ENCODE measurements at regions not wholly inside any gene's neighbourhood (a gene's known extent, or its start where the extent isn't known, plus 50 kb on each side); places are given as distances from the start of the nearest gene placed in this dataset.
"Not testable (repeated sequence)": the region's sequence is repeated elsewhere in the genome, so short reads cannot be mapped to it uniquely, and the experiment has no call there.

DNA sequence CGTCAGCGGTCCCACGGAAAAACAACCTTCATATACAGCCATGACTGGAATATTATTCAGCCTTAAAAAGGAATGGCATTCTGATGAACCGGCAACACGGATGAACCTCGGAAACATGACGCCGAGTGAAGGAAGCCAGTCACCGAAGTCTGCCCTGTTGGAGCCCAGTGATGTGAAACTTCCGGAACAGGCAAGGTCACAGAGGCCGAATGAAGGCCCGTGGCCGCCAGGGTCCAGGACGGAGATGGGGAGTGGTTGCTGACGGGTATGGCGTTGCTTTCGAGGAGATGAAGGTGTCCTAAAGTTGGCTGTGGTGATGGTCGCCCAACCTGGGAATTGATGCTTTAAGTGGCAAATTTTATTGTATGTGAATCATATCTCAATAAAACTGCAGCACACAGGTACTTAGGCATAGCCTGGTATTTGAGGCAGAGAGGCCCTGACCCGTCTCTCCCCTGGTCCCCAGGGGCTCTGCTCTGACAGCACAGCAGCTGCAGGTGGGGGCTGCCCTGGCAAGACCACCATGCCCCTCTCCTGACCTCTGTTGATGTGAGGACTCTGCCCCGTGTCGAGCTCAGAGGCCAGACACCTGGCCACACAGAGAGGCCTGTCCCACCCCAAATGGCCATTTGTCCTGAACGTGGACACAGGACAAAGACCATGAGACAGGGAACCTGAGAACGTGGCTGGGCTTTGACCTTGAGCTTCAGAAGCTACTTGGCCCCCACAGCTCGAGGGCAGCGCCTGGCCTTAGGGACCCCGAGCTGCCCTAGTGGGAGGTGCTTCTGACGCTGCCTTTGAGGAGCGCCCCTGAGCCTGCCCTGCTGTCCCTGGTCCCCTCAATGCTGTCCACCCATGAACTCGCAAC is 1090.8 kb downstream of the BRD1 start:
- DNase-seq (ENCODE audit: low spot score): no peak

DNA sequence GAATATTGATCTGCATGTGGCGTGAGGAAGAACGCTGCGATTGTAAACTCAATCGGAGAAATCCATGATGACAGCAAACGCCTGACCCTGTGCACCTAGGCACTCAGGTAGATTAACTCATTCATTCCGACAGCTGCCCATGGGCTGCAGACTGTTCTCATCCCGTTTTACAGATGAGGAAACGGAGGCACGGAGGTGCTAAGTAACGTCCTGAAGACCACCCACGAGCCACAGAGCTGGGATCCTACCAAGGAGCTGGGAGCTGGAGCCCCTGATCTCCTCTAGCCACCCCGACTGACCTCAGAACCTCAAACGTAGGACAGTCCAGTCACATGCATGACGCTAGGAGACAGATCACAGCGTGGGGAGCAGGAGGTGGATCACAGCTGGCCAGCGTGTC is 1092.7 kb downstream of the BRD1 start:
- DNase-seq (ENCODE audit: low spot score): no peak

DNA sequence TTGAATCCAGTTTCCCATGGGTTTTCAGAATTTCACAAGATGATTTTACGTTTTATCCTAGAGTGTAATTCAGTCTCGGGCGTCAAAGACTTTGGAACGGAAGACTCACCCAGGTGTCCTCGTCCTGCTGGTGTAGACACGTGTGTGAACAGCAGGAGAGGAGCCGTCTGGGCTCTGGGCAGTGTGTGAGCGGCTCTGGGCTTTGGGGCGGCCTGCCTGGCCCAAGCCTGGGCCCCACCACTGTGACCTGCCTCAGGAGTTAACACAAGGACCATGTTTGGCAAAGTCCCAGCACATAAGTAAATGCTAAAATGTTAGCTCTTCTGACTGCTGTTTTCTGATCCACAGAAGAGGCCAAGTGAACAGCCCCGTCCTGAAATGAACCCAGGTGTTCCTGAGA is 1093.3 kb downstream of the BRD1 start:
- no peak for DNase-seq (ENCODE audit: low spot score)

DNA sequence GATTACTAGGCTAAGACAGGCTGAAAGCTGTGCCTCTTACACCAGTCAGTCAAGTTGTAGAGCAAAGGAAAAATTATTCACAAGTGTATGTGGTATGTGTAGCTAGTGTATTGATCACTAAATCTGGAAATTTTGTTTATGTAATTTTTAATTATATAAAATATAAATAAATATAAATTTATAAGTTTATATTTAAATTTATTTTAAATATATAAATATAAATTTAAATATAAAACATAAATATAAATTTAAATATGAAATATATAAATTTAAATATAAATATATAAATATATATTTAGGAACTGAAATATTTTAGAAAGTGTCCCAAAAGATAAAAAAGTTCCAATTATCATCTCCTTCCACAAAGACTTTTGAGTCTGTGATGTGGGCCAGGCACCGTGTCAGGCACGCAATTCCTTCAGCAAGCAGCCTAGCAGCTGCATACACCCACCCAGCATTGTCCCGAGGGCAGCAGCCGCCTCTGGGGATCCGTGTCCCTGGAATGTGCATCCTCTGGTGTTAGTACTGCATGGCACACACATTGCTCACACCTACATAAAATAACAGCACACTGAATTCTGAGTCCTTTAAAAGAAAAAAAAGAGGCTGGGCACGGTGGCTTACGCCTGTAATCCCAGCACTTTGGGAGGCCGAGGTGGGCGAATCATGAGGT is 1098.0 kb downstream of the BRD1 start:
- no peak for DNase-seq (ENCODE audit: low spot score)

DNA sequence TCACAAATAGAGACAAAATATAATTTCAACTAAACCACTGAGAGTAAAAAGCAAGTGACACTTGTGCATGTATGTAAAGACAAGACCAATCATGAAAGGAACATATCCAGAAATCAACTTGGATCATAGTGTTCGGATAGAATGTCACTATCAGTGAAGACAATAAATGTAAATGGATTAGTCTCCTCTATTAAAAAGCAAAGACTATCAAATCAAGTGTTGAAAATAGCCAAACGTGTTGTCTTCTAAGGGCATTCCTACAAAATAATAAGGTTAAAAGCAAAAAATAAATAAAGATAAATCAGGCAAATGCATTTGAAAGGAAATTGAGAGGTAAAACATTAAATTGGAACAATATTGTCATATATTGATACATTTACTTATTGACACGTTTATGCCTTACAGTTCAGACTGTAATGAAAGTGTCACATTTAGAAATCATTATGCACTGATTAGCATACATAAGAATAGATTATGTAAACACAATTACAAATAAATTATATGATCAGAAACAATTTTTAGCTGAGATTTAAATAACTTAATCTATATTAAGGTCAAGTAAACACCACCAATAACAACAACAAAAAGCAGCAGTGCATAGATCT is 1100.1 kb downstream of the BRD1 start:
- no peak for DNase-seq (ENCODE audit: low spot score)

DNA sequence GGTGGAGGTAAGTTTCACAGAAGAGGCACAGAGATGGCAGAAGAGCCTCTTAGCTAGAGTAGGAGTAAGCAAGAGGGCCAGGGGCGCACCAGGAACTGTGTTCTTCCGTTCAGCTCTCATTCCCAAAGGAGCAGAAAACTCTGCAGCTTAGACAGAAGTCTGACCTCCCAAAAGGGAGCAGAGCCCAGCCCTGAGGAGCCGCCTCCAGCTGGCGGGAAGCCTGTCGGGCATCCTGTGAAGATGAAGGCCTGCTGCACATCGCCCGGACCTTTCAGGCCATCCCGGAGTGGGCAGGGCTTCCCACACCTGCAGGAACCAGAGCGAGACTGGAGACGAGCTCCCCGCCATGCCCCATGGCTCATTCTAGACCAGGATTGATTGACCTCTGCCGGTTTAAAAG is 1102.8 kb downstream of the BRD1 start:
- DNase-seq (ENCODE audit: low spot score): no peak

DNA sequence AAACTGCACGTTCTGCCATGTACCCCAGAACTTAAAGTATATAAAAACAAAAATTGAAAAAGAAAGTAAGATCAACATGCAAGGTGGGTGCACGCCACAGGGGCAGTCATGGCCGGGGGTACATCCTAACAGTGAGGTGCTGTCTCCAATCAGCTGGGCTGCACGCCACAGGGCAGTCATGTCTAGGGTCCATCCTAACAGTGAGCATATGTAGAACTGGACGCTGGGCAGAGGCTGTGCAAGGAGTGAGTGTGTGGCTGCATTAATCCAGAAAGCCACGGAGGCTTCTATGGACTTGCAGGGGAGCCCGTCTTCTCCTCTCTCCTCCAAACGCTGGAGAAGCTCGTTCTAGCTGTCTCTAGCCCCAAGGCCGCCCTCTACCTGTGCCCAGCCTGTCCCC is 1105.0 kb downstream of the BRD1 start:
- DNase-seq (ENCODE audit: low spot score): no peak

DNA sequence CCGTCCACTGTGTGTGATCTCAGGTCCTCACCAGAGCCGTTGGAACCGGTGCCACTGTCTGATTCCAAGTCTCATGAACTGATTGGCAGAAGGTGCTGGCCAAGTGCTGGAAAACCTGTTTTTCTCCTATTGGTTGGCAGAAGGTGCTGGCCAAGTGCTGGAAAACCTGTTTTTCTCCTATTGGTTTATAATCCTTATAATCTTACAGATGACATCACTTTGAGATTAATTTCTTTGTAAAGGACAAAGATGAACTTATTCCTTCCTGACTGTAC is 1106.3 kb downstream of the BRD1 start:
- DNase-seq (ENCODE audit: low spot score): no peak

DNA sequence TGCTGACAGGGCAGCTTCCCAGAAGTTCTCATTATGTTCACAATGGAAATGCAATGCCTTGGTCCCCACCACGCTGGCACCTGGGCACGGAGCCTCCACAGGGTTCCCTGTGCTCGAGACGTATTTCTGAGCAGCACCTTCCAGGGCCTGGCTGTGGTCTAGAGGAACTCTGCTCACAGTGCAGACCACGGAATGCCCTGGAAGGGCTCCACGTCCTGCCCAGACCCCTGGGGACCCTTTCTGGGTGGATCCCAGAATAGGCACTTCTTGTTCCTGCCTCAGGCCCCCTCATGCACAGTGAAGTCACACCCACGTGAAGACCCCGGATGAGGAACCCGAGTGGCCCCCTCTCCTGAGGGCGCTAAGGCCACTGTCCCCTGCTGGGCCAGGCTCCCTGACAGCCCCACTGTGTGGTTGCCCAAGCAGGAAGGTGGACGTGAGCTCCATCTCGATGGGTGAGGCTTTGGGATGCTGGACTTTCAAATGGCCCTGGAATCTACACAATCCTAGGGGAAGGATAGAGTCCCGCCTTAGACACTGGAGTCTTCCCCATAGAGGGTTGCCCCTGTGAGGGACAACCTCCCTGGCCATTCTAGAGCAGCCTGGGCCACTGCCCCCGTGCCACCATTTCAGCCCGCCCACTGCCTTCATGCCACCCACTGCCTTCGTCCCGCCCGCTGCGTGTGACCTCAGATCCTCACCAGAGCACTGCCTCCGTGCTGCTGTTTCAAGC is 1106.8 kb downstream of the BRD1 start:
- no peak for DNase-seq (ENCODE audit: low spot score)

DNA sequence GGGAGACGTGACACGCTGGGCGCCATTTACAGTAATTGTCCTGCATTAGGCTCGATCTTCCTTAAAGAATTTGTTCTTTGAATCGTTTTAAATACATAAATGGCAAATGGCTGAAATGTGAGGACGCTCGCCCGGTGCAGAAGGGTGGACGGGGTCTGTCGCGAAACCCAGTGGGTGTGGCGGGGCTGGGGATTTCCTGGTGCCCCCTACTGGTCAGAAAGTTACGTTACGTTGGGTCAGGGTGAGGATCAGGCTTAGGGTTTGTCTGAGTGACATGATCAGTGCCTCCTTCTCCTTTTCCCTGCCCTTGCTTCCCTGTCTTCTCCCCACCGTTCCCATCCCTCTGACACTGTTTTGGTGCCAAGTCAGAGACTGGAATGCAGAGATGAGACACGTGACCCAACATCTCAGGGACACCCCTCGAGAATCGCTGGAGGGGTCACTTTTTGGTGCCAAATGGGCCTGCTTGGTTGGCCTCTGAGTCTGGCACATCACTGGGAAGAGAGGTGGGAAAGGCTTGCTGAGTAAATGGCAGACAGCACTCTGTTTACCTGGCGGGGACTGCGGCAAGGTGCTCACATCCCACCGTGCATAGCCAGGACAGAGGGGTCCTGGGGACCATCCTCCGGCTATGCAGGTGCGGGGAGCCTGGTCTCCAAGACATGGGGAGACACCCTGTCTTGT is 1107.6 kb downstream of the BRD1 start:
- no peak for DNase-seq (ENCODE audit: low spot score)

DNA sequence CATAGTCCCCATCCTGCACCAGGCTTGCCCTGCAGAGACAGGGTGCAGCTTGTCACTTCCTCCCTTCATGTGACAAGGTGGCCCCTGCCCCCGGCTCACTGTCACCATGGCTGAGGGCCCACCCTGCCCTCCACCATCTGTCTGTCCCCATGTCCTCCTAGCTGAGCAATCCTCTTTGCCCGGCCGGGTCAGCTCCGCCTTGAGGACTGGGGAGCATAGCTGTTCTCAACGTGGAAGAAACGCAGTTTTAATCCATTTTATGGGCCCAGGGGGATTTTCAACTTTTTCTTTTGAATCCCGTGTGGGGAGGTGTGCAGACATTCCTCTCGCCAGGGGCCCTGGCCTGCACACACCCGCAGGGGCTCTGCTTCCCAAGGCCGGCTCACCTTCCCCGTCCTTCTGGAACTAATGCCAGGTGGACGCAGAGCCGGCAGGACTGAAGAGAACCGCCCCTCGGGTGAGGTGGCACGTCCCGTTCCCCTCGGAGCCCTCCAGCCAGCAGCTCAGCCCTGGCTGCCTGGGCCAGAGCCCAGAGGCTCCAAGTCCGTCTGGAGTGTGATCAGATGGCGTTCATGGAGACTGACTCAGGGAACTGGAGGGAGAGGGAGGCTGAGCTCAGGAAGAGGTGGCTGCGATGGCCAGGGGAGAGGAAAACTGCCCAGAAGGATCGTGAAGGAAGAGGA is 1108.7 kb downstream of the BRD1 start:
- no peak for DNase-seq (ENCODE audit: low spot score)

DNA sequence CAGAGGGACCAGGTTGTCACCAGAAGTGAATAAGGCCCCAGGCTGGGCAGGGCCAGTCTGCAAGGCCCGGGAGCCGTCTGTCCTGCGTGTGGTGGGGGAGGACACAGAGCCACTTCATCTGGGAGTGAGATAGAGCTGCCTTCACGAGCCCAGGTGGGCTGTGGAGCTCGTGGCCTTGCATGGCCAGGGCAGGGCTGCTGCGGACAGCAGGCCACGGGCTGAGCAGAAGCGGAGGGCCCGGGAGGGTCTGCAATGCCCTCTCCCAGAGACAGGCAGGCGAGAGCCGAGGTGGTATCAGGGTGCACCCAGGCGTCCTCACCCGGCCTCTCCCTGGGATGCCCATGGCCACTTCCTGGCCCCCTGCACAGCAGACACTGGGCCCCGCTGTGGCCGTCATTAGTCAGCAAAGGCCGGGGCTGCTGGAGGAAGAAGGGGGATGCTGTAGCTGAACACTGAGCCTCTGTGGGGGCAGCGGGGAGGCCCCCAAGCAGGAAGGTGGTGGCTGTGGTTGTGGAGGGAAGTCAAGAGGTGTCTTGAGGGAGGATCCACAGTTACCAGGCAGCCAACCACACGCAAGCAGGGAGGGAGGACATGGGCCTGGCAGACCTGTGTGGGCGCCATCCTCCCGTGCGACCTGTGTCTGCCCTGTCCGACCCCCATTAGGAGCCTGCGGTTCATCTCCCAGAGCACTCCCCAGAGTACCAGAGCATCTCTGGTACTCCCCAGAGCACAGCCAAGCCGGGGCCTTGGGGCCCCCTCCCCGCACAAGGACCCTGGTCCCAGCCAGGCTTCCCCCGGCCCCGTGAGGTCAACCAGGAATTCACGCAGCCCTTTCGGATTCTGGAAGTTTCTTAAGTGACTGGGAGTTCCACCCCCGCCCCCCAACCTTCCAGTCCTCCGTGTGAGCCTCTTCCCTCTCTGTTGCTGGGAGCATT is 1109.5 kb downstream of the BRD1 start:
- no peak for DNase-seq (ENCODE audit: low spot score)

DNA sequence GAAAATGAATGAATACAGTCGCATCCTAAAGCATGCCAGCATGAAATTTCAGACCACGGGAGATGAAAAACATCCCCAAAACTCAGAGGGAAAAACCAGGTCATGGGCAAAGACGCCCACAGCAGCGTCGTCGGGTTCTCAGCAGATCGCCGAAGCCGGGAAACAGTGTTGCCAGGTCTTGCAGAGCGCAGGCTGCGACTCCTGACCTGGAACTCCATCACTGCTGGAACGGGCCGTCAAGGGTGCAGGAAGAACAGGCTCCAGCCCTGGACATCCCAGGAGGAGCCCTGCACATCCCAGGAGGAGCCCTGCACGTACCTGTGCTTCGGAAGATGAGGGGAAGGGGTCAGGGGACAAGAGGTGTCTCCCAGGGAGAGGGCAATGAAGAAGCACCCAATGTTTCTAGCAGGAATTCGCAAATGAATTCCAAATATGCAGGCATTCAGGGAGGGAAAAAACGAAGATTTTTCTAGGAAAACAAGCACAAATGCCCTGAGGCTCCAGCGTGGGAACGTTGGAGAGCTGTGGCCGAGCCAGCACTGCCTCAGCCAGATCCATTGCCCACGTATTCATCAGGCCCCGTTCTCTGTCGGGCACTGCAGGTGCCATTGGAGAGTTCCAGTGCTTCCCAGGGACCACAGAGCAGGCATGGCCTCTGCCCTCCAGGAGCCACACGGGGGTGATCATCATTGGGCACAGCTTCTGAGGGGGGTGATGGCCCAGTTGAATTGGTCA is 1110.4 kb downstream of the BRD1 start:
- DNase-seq (ENCODE audit: low spot score): no peak

DNA sequence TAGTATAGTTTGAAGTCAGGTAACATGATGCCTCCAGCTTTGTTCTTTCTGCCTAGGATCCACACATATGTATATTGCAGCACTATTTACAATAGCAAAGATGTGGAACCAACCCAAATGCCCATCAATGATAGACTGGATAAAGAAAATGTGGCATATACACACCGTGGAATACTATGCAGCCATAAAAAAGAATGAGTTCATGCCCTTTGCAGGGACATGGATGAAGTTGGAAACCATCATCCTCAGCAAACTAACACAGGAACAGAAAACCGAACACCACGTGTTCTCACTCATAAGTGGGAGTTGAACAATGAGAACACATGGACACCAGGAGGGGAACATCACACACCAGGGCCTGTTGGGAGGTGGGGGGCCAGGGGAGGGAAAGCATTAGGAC is 1111.5 kb downstream of the BRD1 start:
- not testable (repeated sequence) for DNase-seq (ENCODE audit: low spot score)

DNA sequence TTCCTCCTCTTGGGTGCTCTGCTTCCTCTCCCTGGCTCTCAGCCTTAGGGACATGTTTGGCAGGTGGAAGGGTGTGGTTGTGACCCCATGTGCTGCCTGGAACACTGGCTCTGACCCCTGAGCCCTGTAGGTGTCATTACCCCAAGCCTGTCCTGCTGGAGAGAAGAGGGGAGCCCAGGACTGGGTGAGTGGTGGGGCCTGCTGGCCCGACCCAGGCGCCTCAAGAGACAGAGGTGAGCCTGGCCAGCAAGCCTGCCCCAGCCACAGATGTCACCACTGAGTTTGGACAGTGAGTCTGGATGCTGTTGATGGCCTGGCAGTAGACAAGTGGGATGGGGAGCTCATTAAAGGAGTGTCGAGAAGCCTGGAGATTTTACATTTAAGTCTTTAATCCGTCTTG is 1112.2 kb downstream of the BRD1 start:
- DNase-seq (ENCODE audit: low spot score): no peak

DNA sequence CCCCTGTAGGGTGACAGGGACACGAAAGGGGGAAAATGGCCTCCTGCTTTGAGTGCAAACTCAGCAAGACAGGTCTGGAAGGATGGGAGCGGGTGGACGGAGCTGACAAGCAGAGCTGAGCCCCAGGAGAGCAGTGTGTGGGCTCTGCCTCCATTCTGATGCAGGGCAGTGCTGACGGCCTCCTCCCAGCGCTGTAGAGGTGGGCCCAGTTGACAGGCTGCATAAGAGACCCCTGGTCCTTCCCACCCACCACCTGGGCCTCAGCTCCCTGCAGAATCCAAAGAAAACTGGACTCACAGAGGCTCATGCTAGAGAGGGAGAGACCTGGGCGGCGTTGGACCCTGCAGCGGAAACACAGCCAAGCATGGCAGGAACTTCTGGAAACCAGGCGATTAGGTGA is 1113.4 kb downstream of the BRD1 start:
- DNase-seq (ENCODE audit: low spot score): no peak

DNA sequence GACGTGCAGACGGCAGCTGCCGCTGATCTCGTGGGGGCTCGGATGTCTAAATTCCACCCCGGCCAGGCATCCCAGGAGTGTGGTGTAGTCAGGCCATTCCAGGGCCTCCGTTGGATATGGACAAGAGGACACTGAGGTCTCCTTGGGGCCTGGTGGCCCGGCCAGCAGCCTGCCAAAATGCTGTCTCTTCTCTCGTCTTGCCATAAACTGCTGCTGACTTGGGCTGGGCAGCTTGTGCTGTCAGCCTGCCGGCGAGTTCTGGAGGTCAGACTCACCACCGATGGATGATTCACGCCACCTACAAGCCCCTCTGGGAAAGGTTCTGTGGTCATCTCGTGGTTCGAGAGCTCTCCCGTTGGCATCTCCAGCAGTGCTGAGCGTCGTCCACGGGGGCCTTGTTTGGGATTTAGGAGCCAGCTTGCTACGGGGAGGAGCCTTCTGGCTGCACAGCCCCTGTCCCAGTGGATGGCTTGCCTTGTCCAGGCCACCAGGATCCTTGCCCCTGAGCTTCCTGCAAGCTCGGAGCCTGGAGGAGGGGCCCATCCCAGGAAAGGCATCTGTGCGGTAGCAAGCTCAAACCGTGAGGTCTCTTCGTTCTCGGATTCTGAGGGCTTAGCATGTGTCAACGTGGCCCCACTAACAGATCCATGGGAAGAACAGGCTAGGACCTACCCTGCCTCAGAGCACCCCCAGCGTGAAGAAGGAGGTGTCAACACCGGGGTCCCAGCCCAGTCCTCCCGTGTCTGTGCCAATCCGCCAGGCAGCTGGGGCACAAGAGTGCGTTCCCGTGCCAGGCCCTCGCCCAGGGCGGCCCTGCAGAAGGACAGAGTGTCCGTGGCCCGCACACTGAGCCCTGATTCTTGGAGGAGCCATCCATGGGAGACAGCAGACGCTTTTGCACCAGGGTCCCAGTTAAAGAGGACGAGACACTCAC is 1114.1 kb downstream of the BRD1 start:
- DNase-seq (ENCODE audit: low spot score): no peak

DNA sequence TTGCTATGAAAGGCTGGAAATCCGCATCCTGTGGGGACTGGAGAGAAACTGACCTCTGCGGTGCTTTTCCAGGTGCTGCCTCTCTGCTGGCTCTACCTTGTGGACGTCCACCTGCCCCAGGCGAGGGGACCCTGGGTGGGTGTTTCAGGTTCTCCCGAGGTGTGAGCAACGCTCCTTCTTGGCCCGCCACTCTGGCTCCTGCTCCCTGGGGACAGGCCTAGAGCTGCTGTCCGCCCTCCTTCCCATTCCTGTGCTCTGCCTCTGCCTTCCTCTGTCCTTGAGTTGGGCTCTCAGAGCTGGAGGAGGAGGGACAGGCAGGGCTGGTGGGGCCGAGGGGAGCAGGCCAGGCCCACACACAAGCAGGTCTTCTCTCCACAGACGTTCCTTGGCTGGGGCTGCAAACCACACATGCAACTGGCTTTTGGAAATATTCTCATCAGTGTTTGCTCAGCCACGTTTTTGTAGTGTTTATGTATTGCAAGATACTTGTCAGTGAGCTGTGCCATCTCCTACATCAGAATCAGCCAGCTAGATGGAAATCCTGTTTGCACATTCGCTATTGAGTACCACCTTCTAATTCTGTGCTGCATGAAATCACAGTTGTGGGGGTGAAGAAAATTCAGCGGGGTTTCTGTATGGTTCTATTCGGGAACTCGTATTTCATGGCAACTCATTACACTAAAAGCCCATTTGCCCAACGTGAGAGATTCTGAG is 1115.0 kb downstream of the BRD1 start:
- no peak for DNase-seq (ENCODE audit: low spot score)

Measured in putamen (tissue), 1 donor.